OCI-LY7 (cell line): ENCODE measurements at regions not wholly inside any gene's neighbourhood (a gene's known extent, or its start where the extent isn't known, plus 50 kb on each side); places are given as distances from the start of the nearest gene placed in this dataset. TPM values are rescaled to one million over a fixed set of nuclear protein-coding genes. Genes with fewer than 3 reads are reported as not detected.
A peak's percentile ranks its signal among the peaks of the same experiment; 100 is the strongest.

ENCODE experiments used
- BruUV-seq: library from RNA; stranded (reverse); fragments of 400-500 nt; replicated peaks from 2 replicates; lab custom pipeline; 2021; lab: Mats Ljungman, UMichigan
- CTCF ChIA-PET: fragments of 300-600 bp; sonication (Branson Sonifier 250); formaldehyde crosslinking; loops from one replicate; lab custom pipeline; 2022; ENCODE audit warnings: antibody characterized with exemption; ENCODE audit not compliant: unreplicated experiment; lab: Charles Lee
- POLR2A ChIA-PET: fragments of 300-600 bp; sonication (Branson Sonifier 250); formaldehyde crosslinking; loops from one replicate; lab custom pipeline; 2022; ENCODE audit warnings: antibody characterized with exemption; lab: Charles Lee
- DNase-seq: peaks from one replicate; pipeline ENCODE4 v3.0.0-alpha.2; 2015; ENCODE audit warnings: low spot score
- H2AFZ ChIP-seq: fragments of 200-600 bp; sonication (generic), shearing (Covaris generic); 2 replicates; pipeline ENCODE4 v1.6.1; 2014; ENCODE audit warnings: mild to moderate bottlenecking, antibody characterized with exemption, low read length, moderate library complexity
- H3K27ac ChIP-seq: fragments of 200-600 bp; sonication (generic); 2 replicates; pipeline ENCODE4 v1.5.1; 2014; ENCODE audit warnings: mixed run types, low read depth, mild to moderate bottlenecking, moderate library complexity, low read length, inconsistent platforms; ENCODE audit not compliant: poor library complexity, severe bottlenecking
- H3K36me3 ChIP-seq: fragments of 200-600 bp; sonication (generic); 2 replicates; pipeline ENCODE4 v1.6.1; 2014; ENCODE audit warnings: mild to moderate bottlenecking, antibody characterized with exemption, low read length, moderate library complexity, mixed read lengths; ENCODE audit not compliant: insufficient read depth
- H3K4me1 ChIP-seq: fragments of 200-600 bp; sonication (generic); 2 replicates; pipeline ENCODE4 v1.5.1; 2014; ENCODE audit warnings: mild to moderate bottlenecking, low read length; ENCODE audit not compliant: insufficient read depth, poor library complexity, severe bottlenecking
- H3K4me2 ChIP-seq: fragments of 200-600 bp; sonication (generic); 2 replicates; pipeline ENCODE4 v1.6.1; 2014; ENCODE audit warnings: mild to moderate bottlenecking, low read length
- H3K4me3 ChIP-seq: fragments of 200-600 bp; sonication (generic); 2 replicates; pipeline ENCODE4 v1.5.1; 2014; ENCODE audit warnings: mild to moderate bottlenecking, low read depth, low read length; ENCODE audit not compliant: poor library complexity, severe bottlenecking
- H3K79me2 ChIP-seq: fragments of 200-600 bp; sonication (generic); 2 replicates; pipeline ENCODE4 v1.6.1; 2016; ENCODE audit warnings: low read depth, mild to moderate bottlenecking, low read length, moderate library complexity, mixed read lengths; ENCODE audit not compliant: insufficient read depth
- H3K9me2 ChIP-seq: fragments of 200-600 bp; sonication (generic); 2 replicates; pipeline ENCODE4 v1.6.1; 2016; ENCODE audit warnings: mild to moderate bottlenecking, low read length, mixed read lengths; ENCODE audit not compliant: insufficient read depth
- H3K9me3 ChIP-seq: fragments of 200-600 bp; sonication (generic); 2 replicates; pipeline ENCODE4 v1.6.1; 2014; ENCODE audit warnings: mild to moderate bottlenecking, mixed run types, low read length, mixed read lengths
- H4K20me1 ChIP-seq: fragments of 200-600 bp; sonication (generic); 2 replicates; pipeline ENCODE4 v1.6.1; 2014; ENCODE audit warnings: mild to moderate bottlenecking, antibody characterized with exemption, low read length, moderate library complexity, mixed read lengths; ENCODE audit not compliant: insufficient read depth
- CTCF ChIP-seq: fragments of 200-600 bp; sonication (generic); conservative IDR thresholded peaks from 2 replicates; pipeline ENCODE4 v1.5.1; 2014; ENCODE audit warnings: mild to moderate bottlenecking, antibody characterized with exemption, low read length, moderate library complexity, mixed read lengths
- intact Hi-C: fragments of 100-400 bp; cut with micrococcal nuclease; formaldehyde crosslinking; loops from one replicate; pipeline ENCODE4 v1.10.0; 2022; ENCODE audit not compliant: unreplicated experiment
- small RNA-seq: library from RNA; depleted of rRNA; stranded (forward); fragments of <200 nt; gene quantifications from one replicate; pipeline ENCODE3, GENCODE V24; 2014

- Histone ChIP-seq H3K79me2 (no peaks in the 10 kb centered on the region), H3K4me3 (no peak overlapping the region), H3K4me1 (no peaks in the 10 kb centered on the region), H4K20me1 (no peaks in the 10 kb centered on the region), H3K4me2 (no peak overlapping the region), H3K27ac (no peak overlapping the region), H3K9me2 (no peaks in the 10 kb centered on the region), H3K9me3 (no peaks in the 10 kb centered on the region), H2AFZ (no peak overlapping the region), H3K36me3 (no peaks in the 10 kb centered on the region)
- no peak for TF ChIP-seq CTCF
- CTCF ChIA-PET = no interaction called here
- intact Hi-C loops = no loop called here
- peak; percentile 3 for DNase-seq
- no TSS peak for BruUV-seq
- POLR2A ChIA-PET = interaction anchor here (0.6 to 0.9 kb wide), 2 partner anchors 151 to 154 kb away, joined by 3 to 4 read pairs; no protein-coding TSS in a partner anchor
Observed at GRCh38 chr2:143819190-143819735, 690.0 kb downstream of the ARHGAP15 start.

Small RNA genes lying in the stretch of these regions (small RNA-seq; reads per million reads assigned to genes)
- gene RF00019 = not detected
